ENCODE measurements at regions not wholly inside any gene's neighbourhood (a gene's known extent, or its start where the extent isn't known, plus 50 kb on each side); places are given as distances from the start of the nearest gene placed in this dataset.

GRCh38 chr2:145909766-145910165 lies 1389.8 kb upstream of the ZEB2 start:
- Mint-ChIP-seq H3K4me3 (no peak overlapping the region), H3K4me1 (peaks cover 7% of the 10 kb centered on the region), H3K9me3 (ENCODE audit: insufficient read depth) (no peaks in the 10 kb centered on the region), H3K27ac (no peak overlapping the region), H3K27me3 (no peaks in the 10 kb centered on the region)
- DNase-seq (no peak), ATAC-seq (ENCODE audit: low read depth) (no peak)
- Histone ChIP-seq H2AFZ (ENCODE audit: insufficient read depth, low read depth, low read length, poor library complexity, severe bottlenecking) (no peak overlapping the region), H3K79me2 (ENCODE audit: control insufficient read depth, insufficient read depth, low read length) (no peaks in the 10 kb centered on the region), H3K36me3 (replicated peaks in 1 of 2; ENCODE audit: control extremely low read depth in 1 of 2, control insufficient read depth in 1 of 2, extremely low read depth in 1 of 2, insufficient read depth in 2 of 2, low read length in 1 of 2) (no peaks in the 10 kb centered on the region), H3K4me2 (replicated peaks; ENCODE audit: low read depth, low read length, poor library complexity, severe bottlenecking) (no peak overlapping the region), H3K9me3 (ENCODE audit: control extremely low read depth in 1 of 3, control insufficient read depth in 2 of 3, insufficient read depth in 1 of 3, low read length in 2 of 3) (no peaks in the 10 kb centered on the region), H4K20me1 (ENCODE audit: control insufficient read depth, insufficient read depth, low read length, poor library complexity, severe bottlenecking) (no peaks in the 10 kb centered on the region), H3K27me3 (replicated peaks in 1 of 4; ENCODE audit: control extremely low read depth in 1 of 4, control insufficient read depth in 3 of 4, insufficient read depth in 4 of 4, low read length in 3 of 4) (no peaks in the 10 kb centered on the region), H3K4me3 (ENCODE audit: control extremely low read depth in 1 of 5, extremely low read depth in 1 of 5, insufficient read depth in 1 of 5, low read depth in 2 of 5, low read length in 4 of 5) (no peak overlapping the region), H3K9ac (ENCODE audit: low read length) (no peak overlapping the region), H3K27ac (ENCODE audit: low read length in 2 of 2) (no peak overlapping the region), H3K4me1 (ENCODE audit: control insufficient read depth in 2 of 2, insufficient read depth in 2 of 2, low read length in 2 of 2) (peaks cover 3 to 5% of the 10 kb centered on the region in 2 donors)
- ChIA-PET POLR2A (no interaction called here), CTCF (interaction anchor here (1.3 kb wide), 1 partner anchor 19 kb away, joined by 3 read pairs; no protein-coding TSS in a partner anchor)
- intact Hi-C loops (cut with micrococcal nuclease) = no loop called here
- TF ChIP-seq EZH2 (IDR thresholded peaks at IDR 0.05; ENCODE audit: borderline replicate concordance, insufficient read depth, low read depth, low read length, poor library complexity, severe bottlenecking) (no peak), CTCF (IDR thresholded peaks at IDR 0.05) (no peak)

GRCh38 chr2:145909175-145909755 lies 1389.3 kb upstream of the ZEB2 start:
- H3K4me1 ChIP-seq (ENCODE audit: control insufficient read depth in 2 of 2, insufficient read depth in 2 of 2, low read length in 2 of 2) = peaks cover 3 to 5% of the 10 kb centered on the region in 2 donors
- H3K27ac ChIP-seq (ENCODE audit: low read length in 2 of 2) = no peak overlapping the region
- H4K20me1 ChIP-seq (ENCODE audit: control insufficient read depth, insufficient read depth, low read length, poor library complexity, severe bottlenecking) = no peaks in the 10 kb centered on the region
- H3K4me3 ChIP-seq (ENCODE audit: control extremely low read depth in 1 of 5, extremely low read depth in 1 of 5, insufficient read depth in 1 of 5, low read depth in 2 of 5, low read length in 4 of 5) = no peak overlapping the region
- ATAC-seq (ENCODE audit: low read depth) = no peak
- no peaks in the 10 kb centered on the region for H3K9me3 Mint-ChIP-seq (ENCODE audit: insufficient read depth)
- no peaks in the 10 kb centered on the region for H3K79me2 ChIP-seq (ENCODE audit: control insufficient read depth, insufficient read depth, low read length)
- no peaks in the 10 kb centered on the region for H3K9me3 ChIP-seq (ENCODE audit: control extremely low read depth in 1 of 3, control insufficient read depth in 2 of 3, insufficient read depth in 1 of 3, low read length in 2 of 3)
- no peak overlapping the region for H3K4me3 Mint-ChIP-seq
- WGBS (ENCODE audit: insufficient coverage) = 100% methylated on average over 1 of the region's 5 CpGs
- H2AFZ ChIP-seq (ENCODE audit: insufficient read depth, low read depth, low read length, poor library complexity, severe bottlenecking) = no peak overlapping the region
- peaks cover 7% of the 10 kb centered on the region for H3K4me1 Mint-ChIP-seq
- ChIA-PET CTCF (no interaction called here), POLR2A (no interaction called here)
- DNase-seq = no peak
- no peaks in the 10 kb centered on the region for H3K36me3 ChIP-seq (replicated peaks in 1 of 2; ENCODE audit: control extremely low read depth in 1 of 2, control insufficient read depth in 1 of 2, extremely low read depth in 1 of 2, insufficient read depth in 2 of 2, low read length in 1 of 2)
- H3K9ac ChIP-seq (ENCODE audit: low read length) = no peak overlapping the region
- H3K27me3 ChIP-seq (replicated peaks in 1 of 4; ENCODE audit: control extremely low read depth in 1 of 4, control insufficient read depth in 3 of 4, insufficient read depth in 4 of 4, low read length in 3 of 4) = no peaks in the 10 kb centered on the region
- TF ChIP-seq CTCF (IDR thresholded peaks at IDR 0.05) (no peak), EZH2 (IDR thresholded peaks at IDR 0.05; ENCODE audit: borderline replicate concordance, insufficient read depth, low read depth, low read length, poor library complexity, severe bottlenecking) (no peak)
- no peaks in the 10 kb centered on the region for H3K27me3 Mint-ChIP-seq
- intact Hi-C loops (cut with micrococcal nuclease) = no loop called here
- no peak overlapping the region for H3K4me2 ChIP-seq (replicated peaks; ENCODE audit: low read depth, low read length, poor library complexity, severe bottlenecking)
- H3K27ac Mint-ChIP-seq = no peak overlapping the region
